ENCODE measurements at regions not wholly inside any gene's neighbourhood (a gene's known extent, or its start where the extent isn't known, plus 50 kb on each side); places are given as distances from the start of the nearest gene placed in this dataset.

- TF ChIP-seq ZFP91 (CRISPR knock-in tag; IDR thresholded peaks at IDR 0.05) (no peak), FOXJ2 (tag; IDR thresholded peaks at IDR 0.05) (no peak), ESRRA (IDR thresholded peaks at IDR 0.05; ENCODE audit: borderline replicate concordance, low read depth) (no peak), ZNF408 (CRISPR knock-in tag; IDR thresholded peaks at IDR 0.05; ENCODE audit: low read depth) (no peak), HDAC1 (IDR thresholded peaks at IDR 0.05) (no peak), ILK (tag; IDR thresholded peaks at IDR 0.05; ENCODE audit: borderline replicate concordance, low read depth) (no peak), MBD2 (IDR thresholded peaks at IDR 0.05; ENCODE audit: borderline replicate concordance, low read depth) (no peak)
Measured at GRCh38 chr6:18680842-18681241, 293.7 kb downstream of the RNF144B start (continued).

- FAIRE-seq (no peak), ATAC-seq (no peak), DNase-seq (ENCODE audit: extremely low read depth in 1 of 4, low spot score in 3 of 4) (no peak)
- H3K9me3 ChIP-seq (replicated peaks; ENCODE audit: control insufficient read depth, insufficient read depth, low read depth, low read length) = no peaks in the 10 kb centered on the region
- no peaks in the 10 kb centered on the region for H4K20me1 ChIP-seq (replicated peaks; ENCODE audit: control insufficient read depth, insufficient read depth, low read length)
- no peaks in the 10 kb centered on the region for H3K36me3 ChIP-seq (ENCODE audit: control insufficient read depth, insufficient read depth, low read length)
- no TSS peak for BruUV-seq (replicated peaks)
- H3K27me3 ChIP-seq (ENCODE audit: control insufficient read depth in 2 of 2, insufficient read depth in 2 of 2, low read length in 2 of 2) = no peaks in the 10 kb centered on the region
- H2AFZ ChIP-seq (ENCODE audit: low read depth, low read length) = no peak overlapping the region
- no peak overlapping the region for H3K9ac ChIP-seq (ENCODE audit: insufficient read depth in 1 of 2, low read depth in 2 of 2, low read length in 2 of 2)
- no peak overlapping the region for H3K27ac ChIP-seq (ENCODE audit: extremely low read depth, low read depth, low read length)
- ChIA-PET CTCF (ENCODE audit: low intra/inter-chr PET ratio) (no interaction called here), POLR2A (no interaction called here)
- intact Hi-C loops (cut with micrococcal nuclease) (no loop called here), in situ Hi-C loops (cut with MboI) (no loop called here)
- H3K79me2 ChIP-seq (ENCODE audit: control insufficient read depth, insufficient read depth, low read length) = no peaks in the 10 kb centered on the region
- no peak overlapping the region for H3K4me3 ChIP-seq
- no peaks in the 10 kb centered on the region for H3K9me1 ChIP-seq (ENCODE audit: control insufficient read depth, insufficient read depth, low read length)
- no peak overlapping the region for H3K4me2 ChIP-seq (ENCODE audit: insufficient read depth, low read length)
- H3K4me1 ChIP-seq (replicated peaks in 1 of 2; ENCODE audit: control insufficient read depth in 2 of 2, insufficient read depth in 2 of 2, low read length in 2 of 2) = no peaks in the 10 kb centered on the region
- WGBS (ENCODE audit: insufficient coverage, low coverage, missing lambda C conversion rate) = 2% methylated on average over 5 of the region's 5 CpGs
- TF ChIP-seq ARID2 (IDR thresholded peaks at IDR 0.05) (no peak), SMARCC2 (IDR thresholded peaks at IDR 0.05; ENCODE audit: low read depth) (no peak), ILF3 (IDR thresholded peaks at IDR 0.05; ENCODE audit: borderline replicate concordance) (no peak), SRF (CRISPR knock-in tag; IDR thresholded peaks at IDR 0.05) (no peak), YY1 (IDR thresholded peaks at IDR 0.05; ENCODE audit: borderline replicate concordance in 1 of 3, control insufficient read depth in 1 of 3, extremely low read depth in 1 of 3, insufficient read depth in 3 of 3, insufficient read length in 1 of 3, insufficient replicate concordance in 2 of 3, low read depth in 1 of 3, low read length in 2 of 3) (no peak), ZNF311 (CRISPR knock-in tag; IDR thresholded peaks at IDR 0.05) (no peak)
Measured at GRCh38 chr6:18681832-18682503, 294.8 kb downstream of the RNF144B start.
